ENCODE measurements at regions not wholly inside any gene's neighbourhood (a gene's known extent, or its start where the extent isn't known, plus 50 kb on each side); places are given as distances from the start of the nearest gene placed in this dataset.

DNA sequence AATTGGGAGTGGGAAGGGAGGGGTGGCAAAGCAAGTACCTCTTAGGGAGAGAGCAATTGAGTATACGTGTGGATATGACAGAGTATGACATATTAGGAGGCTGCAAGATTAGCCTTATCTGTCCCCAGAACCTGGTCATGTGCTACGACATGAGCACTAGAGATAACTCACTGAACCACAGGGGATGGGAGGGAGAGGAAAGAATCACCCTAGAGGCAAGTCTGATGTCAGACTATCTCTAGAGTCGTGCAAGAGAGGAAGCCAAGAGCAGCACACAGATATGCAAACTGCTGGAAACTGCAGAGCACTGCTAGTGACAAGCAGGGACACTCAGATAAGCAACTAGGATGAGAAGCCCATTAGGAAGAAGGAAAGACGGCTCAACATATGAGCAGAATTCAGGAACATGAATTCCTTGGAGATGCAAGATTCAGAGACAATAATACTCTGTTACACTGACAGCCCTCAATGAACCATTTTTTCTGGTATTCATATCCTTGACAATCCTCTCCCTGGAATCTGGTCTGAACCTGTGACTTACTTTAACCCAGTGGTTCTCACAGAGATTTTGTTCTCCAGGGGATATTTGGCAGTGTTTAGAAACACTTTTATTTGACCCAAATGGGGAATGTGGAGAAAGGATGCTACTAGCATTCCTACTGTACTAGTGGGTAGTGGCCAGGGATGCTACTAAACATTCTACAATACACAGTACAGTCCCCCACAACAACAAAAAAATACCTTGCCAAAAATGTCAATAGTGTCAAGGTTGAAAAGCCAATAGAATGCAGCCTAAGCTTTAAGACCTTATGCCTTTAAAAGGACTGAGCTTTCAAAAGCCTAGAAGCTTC lies 84.0 kb upstream of the BMP2K start:
- Mint-ChIP-seq H3K9me3 (ENCODE audit: low read depth, unreplicated experiment) (no peaks in the 10 kb centered on the region), H3K27ac (ENCODE audit: unreplicated experiment) (no peak overlapping the region), H3K4me3 (ENCODE audit: low read depth, unreplicated experiment) (no peak overlapping the region), H3K27me3 (ENCODE audit: unreplicated experiment) (no peaks in the 10 kb centered on the region), H3K4me1 (ENCODE audit: low read depth, unreplicated experiment) (no peaks in the 10 kb centered on the region), H3K36me3 (ENCODE audit: insufficient read depth, unreplicated experiment) (no peaks in the 10 kb centered on the region)
- no TSS peak for BruUV-seq (replicated peaks)
- intact Hi-C loops (cut with micrococcal nuclease; ENCODE audit: unreplicated experiment) = no loop called here
- CTCF ChIA-PET = no interaction called here
- no peak for DNase-seq
- TF ChIP-seq, protein P1, sequence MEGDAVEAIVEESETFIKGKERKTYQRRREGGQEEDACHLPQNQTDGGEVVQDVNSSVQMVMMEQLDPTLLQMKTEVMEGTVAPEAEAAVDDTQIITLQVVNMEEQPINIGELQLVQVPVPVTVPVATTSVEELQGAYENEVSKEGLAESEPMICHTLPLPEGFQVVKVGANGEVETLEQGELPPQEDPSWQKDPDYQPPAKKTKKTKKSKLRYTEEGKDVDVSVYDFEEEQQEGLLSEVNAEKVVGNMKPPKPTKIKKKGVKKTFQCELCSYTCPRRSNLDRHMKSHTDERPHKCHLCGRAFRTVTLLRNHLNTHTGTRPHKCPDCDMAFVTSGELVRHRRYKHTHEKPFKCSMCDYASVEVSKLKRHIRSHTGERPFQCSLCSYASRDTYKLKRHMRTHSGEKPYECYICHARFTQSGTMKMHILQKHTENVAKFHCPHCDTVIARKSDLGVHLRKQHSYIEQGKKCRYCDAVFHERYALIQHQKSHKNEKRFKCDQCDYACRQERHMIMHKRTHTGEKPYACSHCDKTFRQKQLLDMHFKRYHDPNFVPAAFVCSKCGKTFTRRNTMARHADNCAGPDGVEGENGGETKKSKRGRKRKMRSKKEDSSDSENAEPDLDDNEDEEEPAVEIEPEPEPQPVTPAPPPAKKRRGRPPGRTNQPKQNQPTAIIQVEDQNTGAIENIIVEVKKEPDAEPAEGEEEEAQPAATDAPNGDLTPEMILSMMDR (IDR thresholded peaks at IDR 0.05; ENCODE audit: unreplicated experiment) = no peak

DNA sequence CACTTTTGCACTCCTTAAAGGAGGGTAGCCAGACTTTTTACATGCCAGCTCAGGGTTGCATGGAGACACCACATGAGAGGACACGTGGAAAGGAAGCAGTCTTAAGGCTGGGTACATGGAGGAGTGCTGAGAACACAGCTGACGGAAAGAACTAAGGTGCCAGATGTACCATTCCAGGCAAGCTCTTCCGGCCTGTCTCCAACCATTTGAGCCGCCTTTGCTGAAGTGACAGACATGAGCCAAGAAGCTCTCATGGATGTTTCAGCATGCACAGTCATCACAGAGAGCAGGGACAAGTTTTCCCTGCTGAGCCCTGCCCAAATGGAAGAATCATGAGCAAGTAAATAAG lies 83.4 kb upstream of the BMP2K start:
- DNase-seq = no peak
- H3K27me3 Mint-ChIP-seq (ENCODE audit: unreplicated experiment) = no peaks in the 10 kb centered on the region
- no peaks in the 10 kb centered on the region for H3K36me3 Mint-ChIP-seq (ENCODE audit: insufficient read depth, unreplicated experiment)
- CTCF ChIA-PET = no interaction called here
- H3K4me3 Mint-ChIP-seq (ENCODE audit: low read depth, unreplicated experiment) = no peak overlapping the region
- BruUV-seq (replicated peaks) = no TSS peak
- H3K9me3 Mint-ChIP-seq (ENCODE audit: low read depth, unreplicated experiment) = no peaks in the 10 kb centered on the region
- intact Hi-C loops (cut with micrococcal nuclease; ENCODE audit: unreplicated experiment) = no loop called here
- H3K4me1 Mint-ChIP-seq (ENCODE audit: low read depth, unreplicated experiment) = no peaks in the 10 kb centered on the region
- TF ChIP-seq, protein P1 (IDR thresholded peaks at IDR 0.05; ENCODE audit: unreplicated experiment) = no peak
- no peak overlapping the region for H3K27ac Mint-ChIP-seq (ENCODE audit: unreplicated experiment)

DNA sequence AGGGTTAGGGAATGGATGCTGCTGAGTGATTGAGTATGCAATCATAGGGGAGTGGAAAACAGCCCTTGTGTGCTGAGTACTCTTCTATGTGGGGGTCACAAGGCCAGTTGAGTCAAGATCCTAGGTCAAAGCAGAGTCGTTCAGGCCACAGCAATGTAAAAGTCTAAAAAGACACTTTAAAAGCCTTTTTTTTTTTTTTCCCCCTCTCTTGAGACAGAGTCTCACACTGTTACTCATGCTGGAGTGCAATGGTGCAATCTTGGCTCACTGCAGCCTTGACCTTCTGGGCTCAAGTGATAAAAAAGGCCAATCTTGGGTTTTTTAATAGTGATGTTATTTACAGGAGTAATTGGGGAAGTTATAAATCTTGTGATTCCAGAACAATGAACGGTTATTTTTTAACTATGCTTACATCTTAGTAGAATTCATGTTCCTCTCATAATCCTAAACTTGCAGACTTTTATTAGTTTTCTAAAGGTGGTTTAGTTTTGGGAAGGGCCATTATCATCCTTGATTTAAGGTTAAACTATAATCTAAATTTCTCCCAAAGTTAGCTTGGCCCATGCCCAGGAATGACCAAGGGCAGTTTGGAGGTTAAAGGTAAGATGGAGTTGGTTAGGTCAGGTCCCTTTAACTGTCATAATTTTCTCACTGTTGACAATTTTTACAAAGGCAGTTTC lies 82.2 kb upstream of the BMP2K start:
- TF ChIP-seq, protein P1 (IDR thresholded peaks at IDR 0.05; ENCODE audit: unreplicated experiment) = no peak
- Mint-ChIP-seq H3K4me1 (ENCODE audit: low read depth, unreplicated experiment) (no peaks in the 10 kb centered on the region), H3K27me3 (ENCODE audit: unreplicated experiment) (no peaks in the 10 kb centered on the region), H3K27ac (ENCODE audit: unreplicated experiment) (no peak overlapping the region), H3K9me3 (ENCODE audit: low read depth, unreplicated experiment) (no peaks in the 10 kb centered on the region), H3K4me3 (ENCODE audit: low read depth, unreplicated experiment) (no peak overlapping the region), H3K36me3 (ENCODE audit: insufficient read depth, unreplicated experiment) (no peaks in the 10 kb centered on the region)
- intact Hi-C loops (cut with micrococcal nuclease; ENCODE audit: unreplicated experiment) = no loop called here
- CTCF ChIA-PET = no interaction called here
- no peak for DNase-seq
- BruUV-seq (replicated peaks) = no TSS peak

DNA sequence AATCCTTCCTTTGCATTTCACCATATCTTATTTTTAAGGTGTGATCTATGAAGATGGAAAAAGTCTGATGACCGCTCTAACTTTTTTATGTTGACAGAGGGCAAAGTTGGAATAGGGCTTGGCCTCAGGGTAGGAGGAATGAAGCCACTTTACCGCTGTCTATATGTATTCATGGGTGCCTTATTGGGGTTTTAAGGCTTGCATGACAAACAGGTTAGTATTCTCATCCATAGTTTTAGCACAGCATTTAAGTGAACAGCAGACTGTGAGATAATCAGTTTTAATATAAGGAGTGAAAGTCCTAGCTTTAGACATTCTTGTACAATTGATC lies 81.7 kb upstream of the BMP2K start:
- TF ChIP-seq, protein P1 (IDR thresholded peaks at IDR 0.05; ENCODE audit: unreplicated experiment) = no peak
- intact Hi-C loops (cut with micrococcal nuclease; ENCODE audit: unreplicated experiment) = no loop called here
- Mint-ChIP-seq H3K4me3 (ENCODE audit: low read depth, unreplicated experiment) (no peak overlapping the region), H3K27me3 (ENCODE audit: unreplicated experiment) (no peaks in the 10 kb centered on the region), H3K9me3 (ENCODE audit: low read depth, unreplicated experiment) (no peaks in the 10 kb centered on the region), H3K4me1 (ENCODE audit: low read depth, unreplicated experiment) (no peaks in the 10 kb centered on the region), H3K27ac (ENCODE audit: unreplicated experiment) (no peak overlapping the region), H3K36me3 (ENCODE audit: insufficient read depth, unreplicated experiment) (no peaks in the 10 kb centered on the region)
- BruUV-seq (replicated peaks) = no TSS peak
- CTCF ChIA-PET = no interaction called here
- DNase-seq = no peak

Measured in Calu3 (cell line).